ENCODE measurements at regions not wholly inside any gene's neighbourhood (a gene's known extent, or its start where the extent isn't known, plus 50 kb on each side); places are given as distances from the start of the nearest gene placed in this dataset.

DNA sequence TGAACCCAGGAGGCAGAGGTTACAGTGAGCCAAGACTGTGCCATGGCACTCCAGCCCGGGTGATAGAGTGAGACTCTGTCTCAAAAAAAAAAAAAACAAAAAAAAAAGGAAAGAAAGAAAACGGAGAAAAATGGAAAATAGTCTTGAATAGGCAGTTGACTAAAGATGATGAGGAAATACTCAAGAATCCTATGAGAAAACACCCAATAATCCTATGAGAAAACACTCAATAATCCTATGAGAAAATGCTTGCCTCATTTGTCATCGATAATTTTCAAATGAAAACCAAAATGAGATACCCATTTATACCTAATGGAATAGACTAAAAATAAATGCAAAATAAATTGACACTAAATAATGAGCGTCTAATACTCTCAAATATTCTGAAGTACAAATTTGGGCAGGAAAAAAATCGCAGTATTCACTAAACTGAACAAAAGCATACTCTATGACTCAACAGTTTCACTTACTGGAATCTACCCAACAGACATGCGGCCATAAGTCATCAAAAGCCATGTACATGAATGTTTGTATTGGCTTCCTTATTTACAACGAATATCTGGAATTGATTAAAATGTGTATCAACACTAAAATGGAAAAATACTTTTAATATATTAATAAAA is 733.9 kb upstream of the CHRM3 start:
- in situ Hi-C loops (cut with HindIII; ENCODE audit: extremely low pct_ligation_motif_present, low pct_unique_long_range_greater_than_20kb), result no loop called here
- Histone ChIP-seq H3K36me3 (replicated peaks in 1 of 2; ENCODE audit: control insufficient read depth in 1 of 2, insufficient read depth in 2 of 2, low read length in 2 of 2) (no peaks in the 10 kb centered on the region), H3K27me3 (ENCODE audit: control insufficient read depth in 1 of 2, insufficient read depth in 2 of 2, low read length in 2 of 2) (no peaks in the 10 kb centered on the region; a peak in 1 of 5 replicates), H3K27ac (ENCODE audit: extremely low read length, insufficient read depth, low read length) (no peak overlapping the region), H3K4me3 (replicated peaks in 1 of 3; ENCODE audit: insufficient read depth in 1 of 3, low read depth in 2 of 3, low read length in 3 of 3) (no peak overlapping the region), H3K9ac (ENCODE audit: insufficient read depth, low read depth, low read length) (no peak overlapping the region), H2AFZ (ENCODE audit: low read length) (no peak overlapping the region), H3K4me2 (ENCODE audit: low read depth, low read length) (no peak overlapping the region), H3K79me2 (ENCODE audit: insufficient read depth, low read length) (no peaks in the 10 kb centered on the region), H3K9me3 (ENCODE audit: low read length) (peaks cover 70% of the 10 kb centered on the region), H4K20me1 (ENCODE audit: insufficient read depth, low read length) (no peaks in the 10 kb centered on the region), H3K4me1 (ENCODE audit: insufficient read depth, low read length) (no peaks in the 10 kb centered on the region)
- DNase-seq (ENCODE audit: low spot score) (no peak), FAIRE-seq (no peak), ATAC-seq (no peak)
- 2% methylated on average over 7 of the region's 7 CpGs for WGBS (ENCODE audit: low lambda C conversion rate)
- ChIA-PET POLR2A (no interaction called here), CTCF (ENCODE audit: low intra/inter-chr PET ratio, low total read pairs) (no interaction called here)
- TF ChIP-seq POLR2G (IDR thresholded peaks at IDR 0.05; ENCODE audit: low read depth, low read length), result no peak
- no TSS peak for BruUV-seq (replicated peaks)
- intact Hi-C loops (cut with micrococcal nuclease; ENCODE audit: unreplicated experiment), result no loop called here

DNA sequence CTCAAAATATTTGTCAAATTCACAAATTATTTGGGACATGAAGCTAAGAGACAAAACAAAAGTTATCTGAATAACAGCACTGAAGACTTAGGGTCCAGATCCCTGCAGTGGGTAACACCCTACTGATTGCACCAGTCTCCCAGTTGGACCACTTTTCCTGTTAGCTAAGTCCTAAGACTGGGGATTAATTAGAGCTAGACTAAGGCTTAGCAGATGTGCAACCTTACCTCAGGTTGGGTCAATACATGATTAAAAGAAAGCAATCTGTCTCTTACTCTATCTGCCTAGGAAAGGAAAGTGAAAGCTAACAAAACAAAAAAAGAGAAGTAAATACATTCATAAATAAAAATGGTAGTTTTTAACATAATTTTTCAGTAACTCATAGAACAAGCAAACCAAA is 737.2 kb upstream of the CHRM3 start:
- Histone ChIP-seq H3K27me3 (ENCODE audit: control insufficient read depth in 1 of 2, insufficient read depth in 2 of 2, low read length in 2 of 2) (no peaks in the 10 kb centered on the region), H2AFZ (ENCODE audit: low read length) (no peak overlapping the region), H3K4me3 (replicated peaks in 1 of 3; ENCODE audit: insufficient read depth in 1 of 3, low read depth in 2 of 3, low read length in 3 of 3) (no peak overlapping the region), H3K4me2 (ENCODE audit: low read depth, low read length) (no peak overlapping the region), H3K79me2 (ENCODE audit: insufficient read depth, low read length) (no peaks in the 10 kb centered on the region), H4K20me1 (ENCODE audit: insufficient read depth, low read length) (no peaks in the 10 kb centered on the region), H3K9ac (ENCODE audit: insufficient read depth, low read depth, low read length) (no peak overlapping the region), H3K4me1 (ENCODE audit: insufficient read depth, low read length) (no peaks in the 10 kb centered on the region), H3K36me3 (replicated peaks in 1 of 2; ENCODE audit: control insufficient read depth in 1 of 2, insufficient read depth in 2 of 2, low read length in 2 of 2) (no peaks in the 10 kb centered on the region), H3K27ac (ENCODE audit: extremely low read length, insufficient read depth, low read length) (no peak overlapping the region), H3K9me3 (ENCODE audit: low read length) (peaks cover 80% of the 10 kb centered on the region)
- FAIRE-seq, result no peak
- no peak for DNase-seq (ENCODE audit: low spot score)
- TF ChIP-seq, protein P1, sequence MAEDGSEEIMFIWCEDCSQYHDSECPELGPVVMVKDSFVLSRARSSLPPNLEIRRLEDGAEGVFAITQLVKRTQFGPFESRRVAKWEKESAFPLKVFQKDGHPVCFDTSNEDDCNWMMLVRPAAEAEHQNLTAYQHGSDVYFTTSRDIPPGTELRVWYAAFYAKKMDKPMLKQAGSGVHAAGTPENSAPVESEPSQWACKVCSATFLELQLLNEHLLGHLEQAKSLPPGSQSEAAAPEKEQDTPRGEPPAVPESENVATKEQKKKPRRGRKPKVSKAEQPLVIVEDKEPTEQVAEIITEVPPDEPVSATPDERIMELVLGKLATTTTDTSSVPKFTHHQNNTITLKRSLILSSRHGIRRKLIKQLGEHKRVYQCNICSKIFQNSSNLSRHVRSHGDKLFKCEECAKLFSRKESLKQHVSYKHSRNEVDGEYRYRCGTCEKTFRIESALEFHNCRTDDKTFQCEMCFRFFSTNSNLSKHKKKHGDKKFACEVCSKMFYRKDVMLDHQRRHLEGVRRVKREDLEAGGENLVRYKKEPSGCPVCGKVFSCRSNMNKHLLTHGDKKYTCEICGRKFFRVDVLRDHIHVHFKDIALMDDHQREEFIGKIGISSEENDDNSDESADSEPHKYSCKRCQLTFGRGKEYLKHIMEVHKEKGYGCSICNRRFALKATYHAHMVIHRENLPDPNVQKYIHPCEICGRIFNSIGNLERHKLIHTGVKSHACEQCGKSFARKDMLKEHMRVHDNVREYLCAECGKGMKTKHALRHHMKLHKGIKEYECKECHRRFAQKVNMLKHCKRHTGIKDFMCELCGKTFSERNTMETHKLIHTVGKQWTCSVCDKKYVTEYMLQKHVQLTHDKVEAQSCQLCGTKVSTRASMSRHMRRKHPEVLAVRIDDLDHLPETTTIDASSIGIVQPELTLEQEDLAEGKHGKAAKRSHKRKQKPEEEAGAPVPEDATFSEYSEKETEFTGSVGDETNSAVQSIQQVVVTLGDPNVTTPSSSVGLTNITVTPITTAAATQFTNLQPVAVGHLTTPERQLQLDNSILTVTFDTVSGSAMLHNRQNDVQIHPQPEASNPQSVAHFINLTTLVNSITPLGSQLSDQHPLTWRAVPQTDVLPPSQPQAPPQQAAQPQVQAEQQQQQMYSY (CRISPR knock-in tag; IDR thresholded peaks at IDR 0.05), result no peak
- TF ChIP-seq ZNF564 (CRISPR knock-in tag; IDR thresholded peaks at IDR 0.05), result no peak
- no peak for TF ChIP-seq STAG1 (CRISPR knock-in tag; IDR thresholded peaks at IDR 0.05)
- no peak for TF ChIP-seq SMARCE1 (IDR thresholded peaks at IDR 0.05; ENCODE audit: borderline replicate concordance)
- TF ChIP-seq, protein P2, sequence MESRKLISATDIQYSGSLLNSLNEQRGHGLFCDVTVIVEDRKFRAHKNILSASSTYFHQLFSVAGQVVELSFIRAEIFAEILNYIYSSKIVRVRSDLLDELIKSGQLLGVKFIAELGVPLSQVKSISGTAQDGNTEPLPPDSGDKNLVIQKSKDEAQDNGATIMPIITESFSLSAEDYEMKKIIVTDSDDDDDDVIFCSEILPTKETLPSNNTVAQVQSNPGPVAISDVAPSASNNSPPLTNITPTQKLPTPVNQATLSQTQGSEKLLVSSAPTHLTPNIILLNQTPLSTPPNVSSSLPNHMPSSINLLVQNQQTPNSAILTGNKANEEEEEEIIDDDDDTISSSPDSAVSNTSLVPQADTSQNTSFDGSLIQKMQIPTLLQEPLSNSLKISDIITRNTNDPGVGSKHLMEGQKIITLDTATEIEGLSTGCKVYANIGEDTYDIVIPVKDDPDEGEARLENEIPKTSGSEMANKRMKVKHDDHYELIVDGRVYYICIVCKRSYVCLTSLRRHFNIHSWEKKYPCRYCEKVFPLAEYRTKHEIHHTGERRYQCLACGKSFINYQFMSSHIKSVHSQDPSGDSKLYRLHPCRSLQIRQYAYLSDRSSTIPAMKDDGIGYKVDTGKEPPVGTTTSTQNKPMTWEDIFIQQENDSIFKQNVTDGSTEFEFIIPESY (CRISPR knock-in tag; IDR thresholded peaks at IDR 0.05), result no peak
- TF ChIP-seq FOXJ3 (CRISPR knock-in tag; IDR thresholded peaks at IDR 0.05; ENCODE audit: borderline replicate concordance), result no peak
- ChIA-PET POLR2A (no interaction called here), CTCF (ENCODE audit: low intra/inter-chr PET ratio, low total read pairs) (no interaction called here)
- no peak for ATAC-seq
- intact Hi-C loops (cut with micrococcal nuclease; ENCODE audit: unreplicated experiment) (no loop called here), in situ Hi-C loops (cut with HindIII; ENCODE audit: extremely low pct_ligation_motif_present, low pct_unique_long_range_greater_than_20kb) (no loop called here)
- BruUV-seq (replicated peaks), result no TSS peak
